ENCODE measurements at regions not wholly inside any gene's neighbourhood (a gene's known extent, or its start where the extent isn't known, plus 50 kb on each side); places are given as distances from the start of the nearest gene placed in this dataset.

- BruUV-seq (replicated peaks): no TSS peak
- no peaks in the 10 kb centered on the region for H4K20me1 ChIP-seq (ENCODE audit: insufficient read depth)
- H3K4me1 ChIP-seq (ENCODE audit: control insufficient read depth in 1 of 2, insufficient read depth in 2 of 2, low read length in 2 of 2): no peaks in the 10 kb centered on the region
- TF ChIP-seq REST (IDR thresholded peaks at IDR 0.05; ENCODE audit: low read depth): no peak
- no peak for TF ChIP-seq ELF1 (IDR thresholded peaks at IDR 0.05; ENCODE audit: borderline replicate concordance, low read depth)
- no peak for TF ChIP-seq POLR2AphosphoS5 (IDR thresholded peaks at IDR 0.05; ENCODE audit: low read depth, low read length)
- TF ChIP-seq POLR2A (IDR thresholded peaks at IDR 0.05; ENCODE audit: borderline replicate concordance, extremely low read depth, insufficient read depth, insufficient read length): no peak
- TF ChIP-seq JUND (IDR thresholded peaks at IDR 0.05): no peak
- TF ChIP-seq FOSL1 (IDR thresholded peaks at IDR 0.05; ENCODE audit: low read depth): no peak
- no peak for TF ChIP-seq CTCF (IDR thresholded peaks at IDR 0.05 in 2 of 3, conservative IDR thresholded peaks at IDR 0.05 in 1 of 3; ENCODE audit: borderline replicate concordance in 1 of 3, insufficient read depth in 1 of 3, low read depth in 2 of 3, low read length in 2 of 3)
- no peak for TF ChIP-seq ATF3 (IDR thresholded peaks at IDR 0.05)
- TF ChIP-seq EGR1 (IDR thresholded peaks at IDR 0.05; ENCODE audit: low read depth): no peak
- no peak for TF ChIP-seq YY1 (IDR thresholded peaks at IDR 0.05; ENCODE audit: extremely low read depth, insufficient replicate concordance, low read depth, low read length)
- no peak for TF ChIP-seq SRF (IDR thresholded peaks at IDR 0.05; ENCODE audit: low read depth)
- TF ChIP-seq ZBTB33 (IDR thresholded peaks at IDR 0.05; ENCODE audit: extremely low read depth, insufficient replicate concordance, low read length): no peak
- no peaks in the 10 kb centered on the region; the same call in 1 of the 2 replicates for H3K9me2 ChIP-seq (ENCODE audit: insufficient read depth)
- no peak overlapping the region for H2AFZ ChIP-seq (ENCODE audit: low read depth, low read length, poor library complexity, severe bottlenecking)
- H3K9ac ChIP-seq (ENCODE audit: low read length): no peak overlapping the region
- H3K36me3 ChIP-seq (ENCODE audit: control insufficient read depth in 1 of 2, insufficient read depth in 2 of 2, low read length in 2 of 2): no peaks in the 10 kb centered on the region
- intact Hi-C loops (cut with micrococcal nuclease): no loop called here
- H3K9me3 ChIP-seq (ENCODE audit: control insufficient read depth in 1 of 2, insufficient read depth in 1 of 2, low read depth in 1 of 2, low read length in 2 of 2): no peaks in the 10 kb centered on the region
- POLR2A ChIA-PET: no interaction called here
- ATAC-seq (no peak), DNase-seq (ENCODE audit: low read depth, low spot score) (no peak)
- H3K4me2 ChIP-seq (ENCODE audit: low read length): no peak overlapping the region
- H3K27ac ChIP-seq (ENCODE audit: low read depth, low read length): no peak overlapping the region
- no peak overlapping the region for H3K4me3 ChIP-seq (replicated peaks in 1 of 2; ENCODE audit: low read depth in 1 of 2, low read length in 2 of 2)
- CTCF ChIA-PET: no interaction called here
- H3K27me3 ChIP-seq (ENCODE audit: insufficient read depth, low read length): peaks cover 26% of the 10 kb centered on the region; the same call in 1 of the 2 replicates
- H3K79me2 ChIP-seq (ENCODE audit: insufficient read depth, low read length): no peaks in the 10 kb centered on the region
- RAD21 ChIA-PET (ENCODE audit: low non-redundant PET in 1 of 2, low total read pairs in 2 of 2, uncharacterized antibody in 2 of 2, unreplicated experiment in 2 of 2): no interaction called here
Measured at GRCh38 chr7:25361387-25361786, 133.1 kb upstream of the NPVF start.

Data from HCT116 (cell line).